CD4-positive, alpha-beta T cell (primary cell): ENCODE measurements at regions not wholly inside any gene's neighbourhood (a gene's known extent, or its start where the extent isn't known, plus 50 kb on each side); places are given as distances from the start of the nearest gene placed in this dataset.

Experiments used
- ATAC-seq: fragments of 200-7000 bp; cut with Tn5 transposase; one replicate; pipeline ENCODE4 v1.10.0; 2022; ENCODE audit warnings: mild to moderate bottlenecking; ENCODE audit not compliant: poor library complexity
- CTCF ChIA-PET: fragments of 350-600 bp; sonication (Branson Sonifier 250); formaldehyde crosslinking; loops from one replicate; lab custom pipeline; 2021; ENCODE audit warnings: antibody characterized with exemption, inconsistent platforms; lab: Charles Lee
- POLR2A ChIA-PET: fragments of 350-600 bp; sonication (Branson Sonifier 250); formaldehyde crosslinking; loops from one replicate; lab custom pipeline; 2021; ENCODE audit warnings: antibody characterized with exemption, inconsistent platforms; lab: Charles Lee
- DNase-seq, 14 experiments: peaks; one replicate each; pipeline ENCODE4 v3.0.0-alpha.2; 2013 to 2020; ENCODE audit warnings: mixed read lengths in 2 of 14
- H3K27ac ChIP-seq, 2 donors: one replicate each; pipeline versions ENCODE4 v1.5.1 to v1.7.0; 2013; ENCODE audit warnings: low read length in 2 of 2, low read depth in 1 of 2, mild to moderate bottlenecking in 1 of 2
- H3K27me3 ChIP-seq, 2 experiments: 1 replicate in 1 of 2; 2 replicates in 1 of 2; pipeline versions ENCODE4 v1.6.1 to v1.7.0; 2013; ENCODE audit warnings: low read length in 2 of 2, control low read depth in 1 of 2, mild to moderate bottlenecking in 1 of 2, moderate library complexity in 1 of 2; ENCODE audit not compliant: insufficient read depth in 2 of 2, control insufficient read depth in 1 of 2
- H3K36me3 ChIP-seq: one replicate; pipeline ENCODE4 v1.6.1; 2013; ENCODE audit warnings: low read length, control low read depth; ENCODE audit not compliant: insufficient read depth
- H3K4me1 ChIP-seq: one replicate; pipeline ENCODE4 v1.6.1; 2013; ENCODE audit warnings: low read length, control low read depth; ENCODE audit not compliant: insufficient read depth
- H3K4me3 ChIP-seq: one replicate; pipeline ENCODE4 v1.5.1; 2013; ENCODE audit warnings: mild to moderate bottlenecking, low read length, moderate library complexity
- H3K9me3 ChIP-seq, 2 experiments: 1 replicate in 1 of 2; 2 replicates in 1 of 2; pipeline versions ENCODE4 v1.6.1 to v1.7.0; 2013; ENCODE audit warnings: low read length in 2 of 2, mild to moderate bottlenecking in 2 of 2, control low read depth in 1 of 2, moderate library complexity in 1 of 2; ENCODE audit not compliant: control insufficient read depth in 1 of 2, insufficient read depth in 1 of 2
- H3K27ac Mint-ChIP-seq: one replicate; pipeline ENCODE4 v1.8.0; 2020; ENCODE audit warnings: mixed read lengths
- H3K27me3 Mint-ChIP-seq: one replicate; pipeline ENCODE4 v1.8.0; 2021; ENCODE audit warnings: mixed read lengths
- H3K36me3 Mint-ChIP-seq: one replicate; pipeline ENCODE4 v1.8.0; 2021; ENCODE audit warnings: low read depth, mixed read lengths
- H3K4me1 Mint-ChIP-seq: one replicate; pipeline ENCODE4 v1.8.0; 2021; ENCODE audit warnings: low read depth, mixed read lengths
- H3K4me3 Mint-ChIP-seq: one replicate; pipeline ENCODE4 v1.8.0; 2020; ENCODE audit warnings: mild to moderate bottlenecking, mixed read lengths
- H3K9me3 Mint-ChIP-seq: one replicate; pipeline ENCODE4 v1.8.0; 2020; ENCODE audit warnings: mixed read lengths
- intact Hi-C, 2 experiments: fragments of 100-400 bp; cut with DNase I in 1 of 2; cut with micrococcal nuclease in 1 of 2; formaldehyde crosslinking; loops; one replicate each; pipeline versions ENCODE4 v1.15.1 to v1.9.0; 2023 to 2025; cut with DNase I, micrococcal nuclease
- TF ChIP-seq, protein P1 (sequence below): fragments of 200-600 bp; IDR thresholded peaks from one replicate; pipeline ENCODE4 v1.8.0; 2022; ENCODE audit warnings: antibody characterized with exemption, mild to moderate bottlenecking

DNA sequence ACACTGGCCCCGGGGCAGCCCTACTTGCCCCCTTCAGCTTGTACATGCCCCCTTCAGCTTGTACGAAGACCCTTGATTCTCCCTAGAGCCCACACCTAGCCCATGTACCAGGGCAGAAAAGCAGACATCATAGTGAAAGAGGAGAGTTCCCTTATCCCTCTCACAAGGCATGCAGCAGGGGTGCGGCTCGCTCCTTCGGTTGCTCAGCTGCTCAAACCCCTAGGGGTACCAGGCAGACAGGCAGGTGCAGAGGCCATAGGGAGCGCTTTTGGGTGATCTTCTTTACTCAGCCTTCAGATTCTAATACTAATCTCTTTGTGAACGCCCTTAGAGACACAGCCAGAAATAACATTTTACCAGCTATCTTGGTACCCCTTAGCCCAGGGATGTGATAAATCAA lies 286.3 kb downstream of the NPIPA8 start:
- DNase-seq (no peak), ATAC-seq (no peak)
- Mint-ChIP-seq H3K4me1 (no peaks in the 10 kb centered on the region), H3K27ac (no peak overlapping the region), H3K36me3 (no peaks in the 10 kb centered on the region), H3K9me3 (no peaks in the 10 kb centered on the region), H3K27me3 (peaks cover 7% of the 10 kb centered on the region), H3K4me3 (no peak overlapping the region)
- CTCF ChIA-PET = no interaction called here
- Histone ChIP-seq H3K9me3 (no peaks in the 10 kb centered on the region), H3K4me3 (no peak overlapping the region), H3K36me3 (no peaks in the 10 kb centered on the region), H3K4me1 (no peaks in the 10 kb centered on the region), H3K27me3 (peaks cover 0 to 5% of the 10 kb centered on the region in 2 experiments), H3K27ac (no peak overlapping the region)
- intact Hi-C loops = no loop called here
- TF ChIP-seq, protein P1, sequence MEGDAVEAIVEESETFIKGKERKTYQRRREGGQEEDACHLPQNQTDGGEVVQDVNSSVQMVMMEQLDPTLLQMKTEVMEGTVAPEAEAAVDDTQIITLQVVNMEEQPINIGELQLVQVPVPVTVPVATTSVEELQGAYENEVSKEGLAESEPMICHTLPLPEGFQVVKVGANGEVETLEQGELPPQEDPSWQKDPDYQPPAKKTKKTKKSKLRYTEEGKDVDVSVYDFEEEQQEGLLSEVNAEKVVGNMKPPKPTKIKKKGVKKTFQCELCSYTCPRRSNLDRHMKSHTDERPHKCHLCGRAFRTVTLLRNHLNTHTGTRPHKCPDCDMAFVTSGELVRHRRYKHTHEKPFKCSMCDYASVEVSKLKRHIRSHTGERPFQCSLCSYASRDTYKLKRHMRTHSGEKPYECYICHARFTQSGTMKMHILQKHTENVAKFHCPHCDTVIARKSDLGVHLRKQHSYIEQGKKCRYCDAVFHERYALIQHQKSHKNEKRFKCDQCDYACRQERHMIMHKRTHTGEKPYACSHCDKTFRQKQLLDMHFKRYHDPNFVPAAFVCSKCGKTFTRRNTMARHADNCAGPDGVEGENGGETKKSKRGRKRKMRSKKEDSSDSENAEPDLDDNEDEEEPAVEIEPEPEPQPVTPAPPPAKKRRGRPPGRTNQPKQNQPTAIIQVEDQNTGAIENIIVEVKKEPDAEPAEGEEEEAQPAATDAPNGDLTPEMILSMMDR = no peak
- POLR2A ChIA-PET = no interaction called here

DNA sequence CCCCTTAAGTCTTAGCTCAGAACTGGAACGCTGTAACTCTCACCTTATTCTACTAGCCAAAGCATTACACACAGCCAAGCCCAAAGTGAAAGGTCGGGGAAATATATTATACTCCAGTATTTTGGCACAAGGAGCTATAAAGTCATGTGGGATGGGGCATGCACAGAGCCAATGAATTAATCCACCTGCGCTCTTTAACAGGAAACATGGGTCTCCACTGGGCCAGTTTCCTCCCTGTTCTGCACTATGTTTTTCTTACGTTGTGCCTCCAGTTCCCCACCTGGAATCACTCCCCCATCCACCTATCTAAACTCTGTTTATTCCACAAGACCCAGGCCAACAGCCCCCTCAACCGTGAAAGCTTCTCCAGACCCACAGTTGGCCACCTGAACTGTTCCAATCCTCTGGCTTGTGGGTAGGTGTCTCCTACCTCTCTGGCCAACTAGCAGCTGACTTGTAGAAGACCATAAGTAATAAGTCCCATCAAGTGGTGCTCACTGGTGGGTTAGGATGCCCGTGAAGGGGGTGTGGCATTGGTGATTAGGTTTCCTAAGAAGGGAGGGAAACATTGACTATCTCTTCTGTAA lies 286.9 kb downstream of the NPIPA8 start:
- ChIA-PET POLR2A (no interaction called here), CTCF (no interaction called here)
- H3K4me1 Mint-ChIP-seq = no peaks in the 10 kb centered on the region
- H3K9me3 Mint-ChIP-seq = no peaks in the 10 kb centered on the region
- DNase-seq (no peak), ATAC-seq (no peak)
- H3K4me3 ChIP-seq = no peak overlapping the region
- H3K36me3 Mint-ChIP-seq = no peaks in the 10 kb centered on the region
- TF ChIP-seq, protein P1 = no peak
- H3K27me3 Mint-ChIP-seq = peaks cover 7% of the 10 kb centered on the region
- H3K9me3 ChIP-seq = no peaks in the 10 kb centered on the region
- no peak overlapping the region for H3K27ac ChIP-seq
- H3K36me3 ChIP-seq = no peaks in the 10 kb centered on the region
- H3K27ac Mint-ChIP-seq = no peak overlapping the region
- intact Hi-C loops = no loop called here
- H3K4me1 ChIP-seq = no peaks in the 10 kb centered on the region
- peaks cover 0 to 5% of the 10 kb centered on the region in 2 experiments for H3K27me3 ChIP-seq
- no peak overlapping the region for H3K4me3 Mint-ChIP-seq

DNA sequence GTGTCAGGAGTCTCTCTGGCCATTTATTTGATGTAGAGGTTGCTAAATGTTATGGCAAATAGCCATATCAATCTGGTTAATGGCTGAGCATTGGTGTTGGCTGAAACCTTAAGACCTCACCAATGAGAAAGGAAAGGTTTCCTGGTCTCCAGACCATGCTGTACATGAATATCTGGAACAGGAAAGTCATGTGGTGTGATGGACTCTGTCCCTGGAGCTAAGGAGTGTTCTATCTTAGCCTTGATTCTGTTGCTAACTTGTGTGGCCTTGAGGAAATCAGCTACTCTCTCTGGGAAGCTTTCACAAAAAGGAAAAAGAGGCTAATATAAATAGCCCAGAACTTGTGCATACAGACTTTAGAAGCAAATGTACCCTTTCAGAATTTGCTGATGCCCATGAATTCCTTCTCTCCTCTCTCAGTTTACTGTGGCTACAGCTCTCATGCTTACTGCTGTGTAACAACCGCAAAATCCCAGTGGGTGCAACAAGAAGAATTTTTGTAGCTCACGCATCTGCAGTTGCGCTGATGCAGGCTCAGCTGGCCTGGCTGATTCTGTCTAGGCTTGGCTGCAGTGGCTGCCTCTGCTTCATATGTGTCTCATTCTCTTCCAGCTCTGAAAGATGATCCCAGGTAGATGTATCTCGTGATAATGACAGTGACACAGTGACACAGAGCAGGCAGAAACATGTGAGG lies 287.5 kb downstream of the NPIPA8 start:
- Mint-ChIP-seq H3K27ac (no peak overlapping the region), H3K4me3 (no peak overlapping the region), H3K4me1 (no peaks in the 10 kb centered on the region), H3K9me3 (no peaks in the 10 kb centered on the region), H3K36me3 (no peaks in the 10 kb centered on the region), H3K27me3 (peaks cover 7% of the 10 kb centered on the region)
- Histone ChIP-seq H3K4me1 (no peaks in the 10 kb centered on the region), H3K9me3 (no peaks in the 10 kb centered on the region), H3K4me3 (no peak overlapping the region), H3K36me3 (no peaks in the 10 kb centered on the region), H3K27ac (no peak overlapping the region), H3K27me3 (peaks cover 0 to 5% of the 10 kb centered on the region in 2 experiments)
- no peak for ATAC-seq
- ChIA-PET POLR2A (no interaction called here), CTCF (no interaction called here)
- DNase-seq = no peak
- intact Hi-C loops = no loop called here
- TF ChIP-seq, protein P1 = no peak
